Hepatocyte (in vitro differentiated cells): ENCODE measurements at regions not wholly inside any gene's neighbourhood (a gene's known extent, or its start where the extent isn't known, plus 50 kb on each side); places are given as distances from the start of the nearest gene placed in this dataset.
"Not testable (repeated sequence)": the region's sequence is repeated elsewhere in the genome, so short reads cannot be mapped to it uniquely, and the experiment has no call there.

Experiments used
- CTCF ChIP-seq: fragments of 200-600 bp; sonication (generic); IDR thresholded peaks from 2 replicates; pipeline ENCODE4 v1.5.1; 2016; ENCODE audit warnings: antibody characterized with exemption, mild to moderate bottlenecking; ENCODE audit not compliant: poor library complexity
- EZH2phosphoT487 ChIP-seq: fragments of 200-600 bp; sonication (generic); IDR thresholded peaks from one replicate; pipeline ENCODE4 v1.6.1; 2018; ENCODE audit warnings: antibody characterized with exemption, mild to moderate bottlenecking, low read depth, moderate library complexity; ENCODE audit not compliant: unreplicated experiment, severe bottlenecking

- TF ChIP-seq CTCF, EZH2phosphoT487: not testable (repeated sequence)
These were observed 154.5 kb downstream of the LMLN start for GRCh38 chr3:198114516-198114915.
